SK-N-SH (cell line): ENCODE measurements at regions not wholly inside any gene's neighbourhood (a gene's known extent, or its start where the extent isn't known, plus 50 kb on each side); places are given as distances from the start of the nearest gene placed in this dataset.
A peak's percentile ranks its signal among the peaks of the same experiment; 100 is the strongest.

Experiments used
- CTCF ChIA-PET: fragments of 300-600, 350-600 bp; formaldehyde crosslinking; extraction: SDS; loops from one replicate; lab custom pipeline; 2021; lab: Yijun Ruan, JAX
- POLR2A ChIA-PET: fragments of 350-600 bp; sonication (Branson Sonifier 250); formaldehyde crosslinking; extraction: SDS; loops from one replicate; lab custom pipeline; 2020; ENCODE audit warnings: antibody characterized with exemption, inconsistent platforms; lab: Yijun Ruan, JAX
- DNase-seq: peaks from one replicate; pipeline ENCODE4 v3.0.0; 2012
- H2AFZ ChIP-seq: fragments of 200-600 bp; sonication (generic); 2 replicates; pipeline ENCODE4 v1.8.1; 2016; ENCODE audit warnings: antibody characterized with exemption, mild to moderate bottlenecking, low read depth
- H3F3A ChIP-seq: fragments of 200-600 bp; sonication (generic); replicated peaks from 2 replicates; pipeline ENCODE3; 2016; ENCODE audit warnings: antibody characterized with exemption, mild to moderate bottlenecking; ENCODE audit not compliant: insufficient read depth
- H3K27ac ChIP-seq, 2 experiments: fragments of 200-500 bp in 1 of 2; fragments of 200-600 bp in 1 of 2; sonication (Bioruptor generic) in 1 of 2; sonication (generic), shearing (Covaris generic) in 1 of 2; 2 replicates each; pipeline versions ENCODE4 v1.5.1 to v1.6.1; 2014 to 2016; ENCODE audit warnings: low read depth in 2 of 2, inconsistent platforms in 1 of 2, low read length in 1 of 2, mild to moderate bottlenecking in 1 of 2, mixed read lengths in 1 of 2
- H3K27me3 ChIP-seq: fragments of 200-600 bp; sonication (generic), shearing (Covaris generic); 2 replicates; pipeline ENCODE4 v1.6.1; 2016; ENCODE audit warnings: mixed run types; ENCODE audit not compliant: insufficient read depth
- H3K36me3 ChIP-seq, 2 experiments: fragments of 200-500 bp in 1 of 2; fragments of 200-600 bp in 1 of 2; sonication (Bioruptor generic) in 1 of 2; sonication (generic) in 1 of 2; replicated peaks in 1 of 2; 2 replicates each; pipeline versions ENCODE3 to v1.5.1; 2014 to 2016; ENCODE audit warnings: low read length in 1 of 2, mild to moderate bottlenecking in 1 of 2; ENCODE audit not compliant: insufficient read depth in 2 of 2, control insufficient read depth in 1 of 2
- H3K4me1 ChIP-seq, 2 experiments: fragments of 200-500 bp in 1 of 2; fragments of 200-600 bp in 1 of 2; sonication (Bioruptor generic) in 1 of 2; sonication (generic), shearing (Covaris generic) in 1 of 2; 2 replicates each; pipeline versions ENCODE4 v1.5.1 to v1.6.1; 2014 to 2016; ENCODE audit warnings: low read depth in 1 of 2, low read length in 1 of 2, mixed run types in 1 of 2; ENCODE audit not compliant: insufficient read depth in 2 of 2, control insufficient read depth in 1 of 2
- H3K4me2 ChIP-seq: fragments of 200-600 bp; sonication (generic), shearing (Covaris generic); 2 replicates; pipeline ENCODE4 v1.6.1; 2017; ENCODE audit warnings: mixed run types
- H3K4me3 ChIP-seq, 2 experiments: fragments of 200-500 bp in 1 of 2; fragments of 200-600 bp in 1 of 2; sonication (Bioruptor generic) in 1 of 2; sonication (generic), shearing (Covaris generic) in 1 of 2; 2 replicates each; pipeline versions ENCODE4 v1.5.1 to v1.8.1; 2014 to 2016; ENCODE audit warnings: low read depth in 2 of 2, inconsistent platforms in 1 of 2, low read length in 1 of 2, mild to moderate bottlenecking in 1 of 2, mixed read lengths in 1 of 2, moderate library complexity in 1 of 2
- H3K79me2 ChIP-seq: fragments of 200-600 bp; sonication (generic); 2 replicates; pipeline ENCODE4 v1.8.1; 2017; ENCODE audit warnings: mild to moderate bottlenecking; ENCODE audit not compliant: insufficient read depth
- H3K9ac ChIP-seq: fragments of 200-600 bp; sonication (generic); 2 replicates; pipeline ENCODE4 v1.6.1; 2017; ENCODE audit warnings: mixed run types
- H3K9me2 ChIP-seq: fragments of 200-600 bp; sonication (generic); 2 replicates; pipeline ENCODE4 v1.6.1; 2017; ENCODE audit warnings: mixed run types
- H3K9me3 ChIP-seq: fragments of 200-600 bp; sonication (generic); 2 replicates; pipeline ENCODE4 v1.6.1; 2017; ENCODE audit warnings: mixed run types, mild to moderate bottlenecking, moderate library complexity
- H4K20me1 ChIP-seq: fragments of 200-600 bp; sonication (generic); 2 replicates; pipeline ENCODE4 v1.6.1; 2017; ENCODE audit warnings: mild to moderate bottlenecking, mixed run types; ENCODE audit not compliant: insufficient read depth
- GABPA ChIP-seq: IDR thresholded peaks from 2 replicates; pipeline ENCODE4 v1.4.0; 2012; ENCODE audit warnings: low read depth, mild to moderate bottlenecking
- NRF1 ChIP-seq: IDR thresholded peaks from 2 replicates; pipeline ENCODE4 v1.6.1; 2012; ENCODE audit warnings: low read depth, mild to moderate bottlenecking, low read length
- SMC3 ChIP-seq: IDR thresholded peaks from 2 replicates; pipeline ENCODE4 v1.6.1; 2012; ENCODE audit warnings: low read depth, low read length, improper control_type of control experiment
- TAF1 ChIP-seq: IDR thresholded peaks from 2 replicates; pipeline ENCODE4 v1.6.1; 2012; ENCODE audit warnings: low read depth, mild to moderate bottlenecking, low read length, moderate library complexity, borderline replicate concordance
- YY1 ChIP-seq: IDR thresholded peaks from 2 replicates; pipeline ENCODE4 v1.4.0; 2012; ENCODE audit warnings: low read depth, mild to moderate bottlenecking
- WGBS: methylation state at CpG from one replicate; pipeline ENCODE4 v1.1.6; 2017; ENCODE audit warnings: low lambda C conversion rate; 5-methylcytosine and 5-hydroxymethylcytosine counted together
- TF ChIP-seq, protein P1 (sequence below): fragments of 150-350 bp; IDR thresholded peaks from 2 replicates; pipeline ENCODE4 v1.6.1; 2017; ENCODE audit warnings: antibody characterized with exemption, low read length, low read depth, borderline replicate concordance
- TF ChIP-seq, protein P2 (sequence below): IDR thresholded peaks from 2 replicates; pipeline ENCODE4; 2012
- TF ChIP-seq, protein P3 (sequence below): fragments of 200-600 bp; sonication (generic); IDR thresholded peaks from 2 replicates; pipeline ENCODE4 v1.6.1; 2017; ENCODE audit warnings: antibody characterized with exemption, mild to moderate bottlenecking, moderate library complexity
- TF ChIP-seq, protein P4 (sequence below): IDR thresholded peaks from 2 replicates; pipeline ENCODE4 v1.4.0; 2012; ENCODE audit warnings: low read depth, borderline replicate concordance
- TF ChIP-seq, protein P5 (sequence below): IDR thresholded peaks from 2 replicates; pipeline ENCODE4 v1.6.1; 2012; ENCODE audit warnings: mild to moderate bottlenecking, low read depth, low read length, moderate library complexity

DNA sequence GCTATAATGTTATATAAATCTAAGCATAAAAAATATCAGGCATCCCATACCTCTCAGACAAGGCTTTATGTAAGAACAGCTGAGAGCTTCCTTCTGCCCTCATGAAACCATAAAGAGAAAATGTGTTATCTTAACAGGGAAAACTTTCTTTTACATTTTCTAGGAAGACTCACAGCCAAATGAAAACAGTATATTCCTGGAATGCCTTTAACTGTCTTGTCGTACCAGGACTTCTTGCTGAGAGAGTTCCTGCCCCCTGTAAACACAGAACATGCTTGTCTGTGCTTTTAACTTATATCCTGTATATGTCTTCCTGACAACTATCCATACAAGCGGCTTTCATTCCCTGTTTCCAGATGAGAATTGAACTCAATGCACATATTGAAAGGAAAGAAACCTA is 64.8 kb upstream of the AHR start:
- H3K27ac ChIP-seq = peak overlapping the region; percentile 80 to 91; a peak in 3 of 4 replicates
- no peak overlapping the region; the same call in 1 of the 2 replicates for H3K9ac ChIP-seq
- TF ChIP-seq, protein P1, sequence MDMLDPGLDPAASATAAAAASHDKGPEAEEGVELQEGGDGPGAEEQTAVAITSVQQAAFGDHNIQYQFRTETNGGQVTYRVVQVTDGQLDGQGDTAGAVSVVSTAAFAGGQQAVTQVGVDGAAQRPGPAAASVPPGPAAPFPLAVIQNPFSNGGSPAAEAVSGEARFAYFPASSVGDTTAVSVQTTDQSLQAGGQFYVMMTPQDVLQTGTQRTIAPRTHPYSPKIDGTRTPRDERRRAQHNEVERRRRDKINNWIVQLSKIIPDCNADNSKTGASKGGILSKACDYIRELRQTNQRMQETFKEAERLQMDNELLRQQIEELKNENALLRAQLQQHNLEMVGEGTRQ = no peak
- TF ChIP-seq SMC3 = no peak
- no peak for TF ChIP-seq GABPA
- TF ChIP-seq NRF1 = no peak
- TF ChIP-seq YY1 = no peak
- TF ChIP-seq, protein P2, sequence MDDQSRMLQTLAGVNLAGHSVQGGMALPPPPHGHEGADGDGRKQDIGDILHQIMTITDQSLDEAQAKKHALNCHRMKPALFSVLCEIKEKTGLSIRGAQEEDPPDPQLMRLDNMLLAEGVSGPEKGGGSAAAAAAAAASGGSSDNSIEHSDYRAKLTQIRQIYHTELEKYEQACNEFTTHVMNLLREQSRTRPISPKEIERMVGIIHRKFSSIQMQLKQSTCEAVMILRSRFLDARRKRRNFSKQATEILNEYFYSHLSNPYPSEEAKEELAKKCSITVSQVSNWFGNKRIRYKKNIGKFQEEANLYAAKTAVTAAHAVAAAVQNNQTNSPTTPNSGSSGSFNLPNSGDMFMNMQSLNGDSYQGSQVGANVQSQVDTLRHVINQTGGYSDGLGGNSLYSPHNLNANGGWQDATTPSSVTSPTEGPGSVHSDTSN = no peak
- TF ChIP-seq, protein P3, sequence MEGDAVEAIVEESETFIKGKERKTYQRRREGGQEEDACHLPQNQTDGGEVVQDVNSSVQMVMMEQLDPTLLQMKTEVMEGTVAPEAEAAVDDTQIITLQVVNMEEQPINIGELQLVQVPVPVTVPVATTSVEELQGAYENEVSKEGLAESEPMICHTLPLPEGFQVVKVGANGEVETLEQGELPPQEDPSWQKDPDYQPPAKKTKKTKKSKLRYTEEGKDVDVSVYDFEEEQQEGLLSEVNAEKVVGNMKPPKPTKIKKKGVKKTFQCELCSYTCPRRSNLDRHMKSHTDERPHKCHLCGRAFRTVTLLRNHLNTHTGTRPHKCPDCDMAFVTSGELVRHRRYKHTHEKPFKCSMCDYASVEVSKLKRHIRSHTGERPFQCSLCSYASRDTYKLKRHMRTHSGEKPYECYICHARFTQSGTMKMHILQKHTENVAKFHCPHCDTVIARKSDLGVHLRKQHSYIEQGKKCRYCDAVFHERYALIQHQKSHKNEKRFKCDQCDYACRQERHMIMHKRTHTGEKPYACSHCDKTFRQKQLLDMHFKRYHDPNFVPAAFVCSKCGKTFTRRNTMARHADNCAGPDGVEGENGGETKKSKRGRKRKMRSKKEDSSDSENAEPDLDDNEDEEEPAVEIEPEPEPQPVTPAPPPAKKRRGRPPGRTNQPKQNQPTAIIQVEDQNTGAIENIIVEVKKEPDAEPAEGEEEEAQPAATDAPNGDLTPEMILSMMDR = no peak
- TF ChIP-seq, protein P4, sequence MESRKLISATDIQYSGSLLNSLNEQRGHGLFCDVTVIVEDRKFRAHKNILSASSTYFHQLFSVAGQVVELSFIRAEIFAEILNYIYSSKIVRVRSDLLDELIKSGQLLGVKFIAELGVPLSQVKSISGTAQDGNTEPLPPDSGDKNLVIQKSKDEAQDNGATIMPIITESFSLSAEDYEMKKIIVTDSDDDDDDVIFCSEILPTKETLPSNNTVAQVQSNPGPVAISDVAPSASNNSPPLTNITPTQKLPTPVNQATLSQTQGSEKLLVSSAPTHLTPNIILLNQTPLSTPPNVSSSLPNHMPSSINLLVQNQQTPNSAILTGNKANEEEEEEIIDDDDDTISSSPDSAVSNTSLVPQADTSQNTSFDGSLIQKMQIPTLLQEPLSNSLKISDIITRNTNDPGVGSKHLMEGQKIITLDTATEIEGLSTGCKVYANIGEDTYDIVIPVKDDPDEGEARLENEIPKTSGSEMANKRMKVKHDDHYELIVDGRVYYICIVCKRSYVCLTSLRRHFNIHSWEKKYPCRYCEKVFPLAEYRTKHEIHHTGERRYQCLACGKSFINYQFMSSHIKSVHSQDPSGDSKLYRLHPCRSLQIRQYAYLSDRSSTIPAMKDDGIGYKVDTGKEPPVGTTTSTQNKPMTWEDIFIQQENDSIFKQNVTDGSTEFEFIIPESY = no peak
- TF ChIP-seq, protein P5, sequence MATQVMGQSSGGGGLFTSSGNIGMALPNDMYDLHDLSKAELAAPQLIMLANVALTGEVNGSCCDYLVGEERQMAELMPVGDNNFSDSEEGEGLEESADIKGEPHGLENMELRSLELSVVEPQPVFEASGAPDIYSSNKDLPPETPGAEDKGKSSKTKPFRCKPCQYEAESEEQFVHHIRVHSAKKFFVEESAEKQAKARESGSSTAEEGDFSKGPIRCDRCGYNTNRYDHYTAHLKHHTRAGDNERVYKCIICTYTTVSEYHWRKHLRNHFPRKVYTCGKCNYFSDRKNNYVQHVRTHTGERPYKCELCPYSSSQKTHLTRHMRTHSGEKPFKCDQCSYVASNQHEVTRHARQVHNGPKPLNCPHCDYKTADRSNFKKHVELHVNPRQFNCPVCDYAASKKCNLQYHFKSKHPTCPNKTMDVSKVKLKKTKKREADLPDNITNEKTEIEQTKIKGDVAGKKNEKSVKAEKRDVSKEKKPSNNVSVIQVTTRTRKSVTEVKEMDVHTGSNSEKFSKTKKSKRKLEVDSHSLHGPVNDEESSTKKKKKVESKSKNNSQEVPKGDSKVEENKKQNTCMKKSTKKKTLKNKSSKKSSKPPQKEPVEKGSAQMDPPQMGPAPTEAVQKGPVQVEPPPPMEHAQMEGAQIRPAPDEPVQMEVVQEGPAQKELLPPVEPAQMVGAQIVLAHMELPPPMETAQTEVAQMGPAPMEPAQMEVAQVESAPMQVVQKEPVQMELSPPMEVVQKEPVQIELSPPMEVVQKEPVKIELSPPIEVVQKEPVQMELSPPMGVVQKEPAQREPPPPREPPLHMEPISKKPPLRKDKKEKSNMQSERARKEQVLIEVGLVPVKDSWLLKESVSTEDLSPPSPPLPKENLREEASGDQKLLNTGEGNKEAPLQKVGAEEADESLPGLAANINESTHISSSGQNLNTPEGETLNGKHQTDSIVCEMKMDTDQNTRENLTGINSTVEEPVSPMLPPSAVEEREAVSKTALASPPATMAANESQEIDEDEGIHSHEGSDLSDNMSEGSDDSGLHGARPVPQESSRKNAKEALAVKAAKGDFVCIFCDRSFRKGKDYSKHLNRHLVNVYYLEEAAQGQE = no peak
- TF ChIP-seq TAF1 = no peak
- H3K9me2 ChIP-seq = no peaks in the 10 kb centered on the region
- peaks cover 6% of the 10 kb centered on the region for H3F3A ChIP-seq
- no peaks in the 10 kb centered on the region for H3K79me2 ChIP-seq
- POLR2A ChIA-PET = no interaction called here
- no peak overlapping the region for H3K4me3 ChIP-seq
- no peak for DNase-seq
- no peaks in the 10 kb centered on the region for H3K9me3 ChIP-seq
- no peaks in the 10 kb centered on the region for H4K20me1 ChIP-seq
- no peaks in the 10 kb centered on the region for H3K36me3 ChIP-seq
- 66% methylated on average over 2 of the region's 2 CpGs for WGBS
- H2AFZ ChIP-seq = peak overlapping the region; percentile 86
- CTCF ChIA-PET = no interaction called here
- peak overlapping the region; percentile 26; the same call in 1 of the 2 replicates for H3K4me2 ChIP-seq
- H3K4me1 ChIP-seq = peaks cover 2 to 10% of the 10 kb centered on the region in 2 experiments
- H3K27me3 ChIP-seq = no peaks in the 10 kb centered on the region
